MM.1S (cell line): ENCODE measurements at regions not wholly inside any gene's neighbourhood (a gene's known extent, or its start where the extent isn't known, plus 50 kb on each side); places are given as distances from the start of the nearest gene placed in this dataset.

Experiments
- DNase-seq: peaks from one replicate; pipeline ENCODE4 v3.0.0-alpha.2; 2015
- H2AFZ ChIP-seq: fragments of 300-600 bp; sonication (generic); 2 replicates; pipeline ENCODE4 v1.6.0; 2016; ENCODE audit warnings: antibody characterized with exemption, low read length
- H3F3A ChIP-seq: fragments of 300-600 bp; sonication (generic); 2 replicates; pipeline ENCODE4 v1.6.1; 2016; ENCODE audit warnings: mild to moderate bottlenecking, antibody characterized with exemption, low read length, moderate library complexity, mixed read lengths; ENCODE audit not compliant: insufficient read depth
- H3K27ac ChIP-seq: fragments of 300-600 bp; sonication (generic); 2 replicates; pipeline ENCODE4 v1.5.1; 2016; ENCODE audit warnings: mild to moderate bottlenecking, low read length
- H3K27me3 ChIP-seq: fragments of 300-600 bp; sonication (generic); replicated peaks from 2 replicates; pipeline ENCODE4 v1.6.0; 2016; ENCODE audit warnings: low read length; ENCODE audit not compliant: insufficient read depth
- H3K36me3 ChIP-seq: fragments of 300-600 bp; sonication (generic); replicated peaks from 2 replicates; pipeline ENCODE4 v1.6.1; 2016; ENCODE audit warnings: mild to moderate bottlenecking, low read length, mixed read lengths; ENCODE audit not compliant: insufficient read depth
- H3K4me1 ChIP-seq: fragments of 300-600 bp; sonication (generic); 2 replicates; pipeline ENCODE4 v1.6.1; 2016; ENCODE audit warnings: low read length, mixed read lengths
- H3K4me2 ChIP-seq: fragments of 300-600 bp; sonication (generic); 2 replicates; pipeline ENCODE4 v1.6.0; 2016; ENCODE audit warnings: low read depth, low read length
- H3K4me3 ChIP-seq: fragments of 300-600 bp; sonication (generic); 2 replicates; pipeline ENCODE4 v1.5.1; 2016; ENCODE audit warnings: low read length, mixed read lengths
- H3K79me2 ChIP-seq: fragments of 300-600 bp; sonication (generic); 2 replicates; pipeline ENCODE4 v1.6.1; 2016; ENCODE audit warnings: mixed run types, low read length, mixed read lengths
- H3K9ac ChIP-seq: fragments of 300-600 bp; sonication (generic); 2 replicates; pipeline ENCODE4 v1.6.1; 2016; ENCODE audit warnings: low read length, mixed read lengths
- H3K9me2 ChIP-seq: fragments of 300-600 bp; sonication (generic); replicated peaks from 2 replicates; pipeline ENCODE4 v1.6.1; 2016; ENCODE audit warnings: mild to moderate bottlenecking, low read length, mixed read lengths; ENCODE audit not compliant: insufficient read depth
- H3K9me3 ChIP-seq: fragments of 300-600 bp; sonication (generic); replicated peaks from 2 replicates; pipeline ENCODE4 v1.6.1; 2016; ENCODE audit warnings: mild to moderate bottlenecking, low read length, mixed read lengths; ENCODE audit not compliant: insufficient read depth
- H4K20me1 ChIP-seq: fragments of 300-600 bp; sonication (generic); 2 replicates; pipeline ENCODE4 v1.6.1; 2016; ENCODE audit warnings: mild to moderate bottlenecking, low read length, moderate library complexity, mixed read lengths; ENCODE audit not compliant: insufficient read depth
- CTCF ChIP-seq: fragments of 300-600 bp; sonication (generic); IDR thresholded peaks from 2 replicates; pipeline ENCODE4 v1.5.1; 2016; ENCODE audit warnings: antibody characterized with exemption, low read length, mixed read lengths
- EZH2 ChIP-seq: fragments of 300-600 bp; sonication (generic); optimal IDR thresholded peaks from 2 replicates; pipeline ENCODE3; 2017; ENCODE audit warnings: low read depth, mild to moderate bottlenecking, antibody characterized with exemption, low read length, mixed read lengths
- EZH2phosphoT487 ChIP-seq: fragments of 300-600 bp; sonication (generic); IDR thresholded peaks from 2 replicates; pipeline ENCODE4 v1.6.1; 2018; ENCODE audit warnings: antibody characterized with exemption, low read length

DNA sequence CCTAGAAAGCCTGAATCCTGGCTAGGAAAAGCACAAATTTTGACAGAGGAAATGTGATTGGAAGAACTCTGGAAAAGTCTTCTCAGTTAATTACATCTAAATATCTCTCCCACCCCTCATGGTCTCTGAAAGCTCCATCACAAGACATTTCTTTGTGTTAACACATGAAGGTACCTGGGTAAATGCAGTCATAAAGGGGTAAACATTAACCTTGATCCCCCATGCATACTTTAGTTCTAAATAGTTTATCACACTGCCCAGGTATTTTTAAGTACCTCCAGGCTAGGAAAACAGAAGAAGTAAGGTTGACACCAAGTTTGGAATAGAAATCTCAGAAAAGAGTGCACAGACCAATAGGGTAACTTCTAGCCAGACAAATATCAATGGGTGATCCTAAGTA lies 334.5 kb downstream of the PIK3R1 start:
- Histone ChIP-seq H3K9me2 (no peaks in the 10 kb centered on the region), H3K9me3 (no peaks in the 10 kb centered on the region), H3K9ac (no peak overlapping the region), H3K27ac (no peak overlapping the region), H4K20me1 (no peaks in the 10 kb centered on the region), H3F3A (no peaks in the 10 kb centered on the region), H3K4me3 (no peak overlapping the region), H3K27me3 (no peaks in the 10 kb centered on the region), H3K4me1 (no peaks in the 10 kb centered on the region), H3K4me2 (no peak overlapping the region), H3K79me2 (no peaks in the 10 kb centered on the region), H2AFZ (no peak overlapping the region), H3K36me3 (no peaks in the 10 kb centered on the region)
- no peak for DNase-seq
- TF ChIP-seq EZH2 (no peak), CTCF (no peak), EZH2phosphoT487 (no peak)

DNA sequence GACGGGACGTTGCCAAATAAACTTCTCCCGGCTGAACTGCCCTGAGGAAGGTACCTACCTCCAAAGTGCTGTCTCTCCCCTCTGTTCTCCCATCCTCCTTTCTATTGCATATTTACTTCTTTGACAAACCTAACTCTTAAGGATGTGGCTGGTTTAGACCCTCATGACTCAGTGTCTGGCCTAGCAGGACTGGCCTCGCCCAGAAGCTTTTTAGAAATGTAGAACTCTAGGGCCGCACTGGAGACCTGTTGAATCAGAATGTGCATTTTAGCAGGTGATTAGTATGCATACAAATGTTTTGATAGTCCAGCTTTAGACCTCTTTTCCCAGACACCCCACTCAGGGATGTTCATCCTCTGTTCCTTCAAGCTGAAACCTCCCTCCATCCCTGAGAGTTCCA lies 335.9 kb downstream of the PIK3R1 start:
- no peaks in the 10 kb centered on the region for H3K9me3 ChIP-seq
- TF ChIP-seq CTCF = no peak
- TF ChIP-seq EZH2 = no peak
- no peak for TF ChIP-seq EZH2phosphoT487
- no peaks in the 10 kb centered on the region for H3K9me2 ChIP-seq
- H3K4me1 ChIP-seq = no peaks in the 10 kb centered on the region
- H4K20me1 ChIP-seq = no peaks in the 10 kb centered on the region
- H3K9ac ChIP-seq = no peak overlapping the region
- H3K27me3 ChIP-seq = no peaks in the 10 kb centered on the region
- H3K4me3 ChIP-seq = no peak overlapping the region
- no peaks in the 10 kb centered on the region for H3K79me2 ChIP-seq
- no peak overlapping the region for H3K4me2 ChIP-seq
- no peaks in the 10 kb centered on the region for H3K36me3 ChIP-seq
- no peak for DNase-seq
- H3K27ac ChIP-seq = no peak overlapping the region
- H2AFZ ChIP-seq = no peak overlapping the region
- H3F3A ChIP-seq = no peaks in the 10 kb centered on the region

- Histone ChIP-seq H3K9ac (no peak overlapping the region), H3K4me1 (no peaks in the 10 kb centered on the region), H3K79me2 (no peaks in the 10 kb centered on the region), H4K20me1 (no peaks in the 10 kb centered on the region), H3K9me2 (no peaks in the 10 kb centered on the region), H3K27me3 (no peaks in the 10 kb centered on the region), H3K36me3 (no peaks in the 10 kb centered on the region), H3K4me2 (no peak overlapping the region), H3K9me3 (no peaks in the 10 kb centered on the region), H3K4me3 (no peak overlapping the region), H2AFZ (no peak overlapping the region), H3F3A (no peaks in the 10 kb centered on the region), H3K27ac (no peak overlapping the region)
- TF ChIP-seq EZH2phosphoT487 (no peak), CTCF (no peak), EZH2 (no peak)
- DNase-seq = no peak
These were observed 339.2 kb downstream of the PIK3R1 start for GRCh38 chr5:68554571-68555279.
